Type B pancreatic cell (in vitro differentiated cells): ENCODE measurements at regions not wholly inside any gene's neighbourhood (a gene's known extent, or its start where the extent isn't known, plus 50 kb on each side); places are given as distances from the start of the nearest gene placed in this dataset.

Experiments
- DNase-seq: peaks from one replicate; pipeline ENCODE4 v3.0.0; 2021; ENCODE audit warnings: mixed read lengths; ENCODE audit not compliant: unreplicated experiment; ENCODE audit errors: extremely low spot score
- H3K27ac Mint-ChIP-seq: 2 replicates; pipeline ENCODE4 v1.8.0; 2021; ENCODE audit warnings: mild to moderate bottlenecking, mixed read lengths
- H3K27me3 Mint-ChIP-seq: 2 replicates; pipeline ENCODE4 v1.8.0; 2021; ENCODE audit warnings: mixed read lengths
- H3K36me3 Mint-ChIP-seq: 2 replicates; pipeline ENCODE4 v1.8.0; 2021; ENCODE audit warnings: mixed read lengths
- H3K4me1 Mint-ChIP-seq: one replicate; pipeline ENCODE4 v1.8.0; 2021; ENCODE audit warnings: mixed read lengths; ENCODE audit not compliant: unreplicated experiment
- H3K4me3 Mint-ChIP-seq: 2 replicates; pipeline ENCODE4 v1.8.0; 2021; ENCODE audit warnings: mild to moderate bottlenecking, mixed read lengths
- H3K9me3 Mint-ChIP-seq: 2 replicates; pipeline ENCODE4 v1.8.0; 2021; ENCODE audit warnings: mixed read lengths
- CTCF ChIP-seq: fragments of 200-600 bp; sonication (generic); conservative IDR thresholded peaks from 2 replicates; pipeline ENCODE4 v1.5.0; 2021; ENCODE audit warnings: antibody characterized with exemption, mild to moderate bottlenecking

GRCh38 chr18:77341527-77342325 is 92.1 kb downstream of the GALR1 start:
- peaks cover 12% of the 10 kb centered on the region for H3K27me3 Mint-ChIP-seq
- no peak for TF ChIP-seq CTCF
- H3K9me3 Mint-ChIP-seq = no peaks in the 10 kb centered on the region
- DNase-seq = no peak
- no peak overlapping the region for H3K27ac Mint-ChIP-seq
- H3K36me3 Mint-ChIP-seq = no peaks in the 10 kb centered on the region
- H3K4me3 Mint-ChIP-seq = no peak overlapping the region
- H3K4me1 Mint-ChIP-seq = peaks cover 3% of the 10 kb centered on the region

- no peak overlapping the region for H3K4me3 Mint-ChIP-seq
- no peaks in the 10 kb centered on the region for H3K9me3 Mint-ChIP-seq
- no peak for TF ChIP-seq CTCF
- peaks cover 5% of the 10 kb centered on the region for H3K27me3 Mint-ChIP-seq
- no peak overlapping the region for H3K27ac Mint-ChIP-seq
- DNase-seq = no peak
- H3K4me1 Mint-ChIP-seq = peaks cover 3% of the 10 kb centered on the region
- H3K36me3 Mint-ChIP-seq = no peaks in the 10 kb centered on the region
Observed at GRCh38 chr18:77342736-77343135, 93.1 kb downstream of the GALR1 start.

- Mint-ChIP-seq H3K4me3 (no peak overlapping the region), H3K27me3 (no peaks in the 10 kb centered on the region), H3K27ac (no peak overlapping the region), H3K36me3 (no peaks in the 10 kb centered on the region), H3K4me1 (peaks cover 3% of the 10 kb centered on the region), H3K9me3 (no peaks in the 10 kb centered on the region)
- no peak for TF ChIP-seq CTCF
- no peak for DNase-seq
Observed at GRCh38 chr18:77343846-77344510, 94.3 kb downstream of the GALR1 start.

GRCh38 chr18:77344786-77345500 is 95.3 kb downstream of the GALR1 start:
- Mint-ChIP-seq H3K4me1 (peaks cover 3% of the 10 kb centered on the region), H3K27me3 (no peaks in the 10 kb centered on the region), H3K36me3 (no peaks in the 10 kb centered on the region), H3K9me3 (no peaks in the 10 kb centered on the region), H3K27ac (no peak overlapping the region), H3K4me3 (no peak overlapping the region)
- TF ChIP-seq CTCF = no peak
- no peak for DNase-seq

- DNase-seq = no peak
- H3K27me3 Mint-ChIP-seq = peaks cover 5% of the 10 kb centered on the region
- peaks cover 3% of the 10 kb centered on the region for H3K9me3 Mint-ChIP-seq
- H3K36me3 Mint-ChIP-seq = no peaks in the 10 kb centered on the region
- peaks cover 3% of the 10 kb centered on the region for H3K4me1 Mint-ChIP-seq
- TF ChIP-seq CTCF = no peak
- no peak overlapping the region for H3K4me3 Mint-ChIP-seq
- H3K27ac Mint-ChIP-seq = no peak overlapping the region
Observed at GRCh38 chr18:77346208-77346810, 96.7 kb downstream of the GALR1 start.
